ENCODE measurements at regions not wholly inside any gene's neighbourhood (a gene's known extent, or its start where the extent isn't known, plus 50 kb on each side); places are given as distances from the start of the nearest gene placed in this dataset.

- ChIA-PET CTCF (interaction anchor here (0.5 to 0.6 kb wide), 2 partner anchors 53 to 64 kb away, joined by 4 read pairs; no protein-coding TSS in a partner anchor), POLR2A (no interaction called here)
- no TSS peak for BruUV-seq (replicated peaks)
- H3K36me3 Mint-ChIP-seq (ENCODE audit: insufficient read depth, unreplicated experiment): no peaks in the 10 kb centered on the region
- H3K9me3 Mint-ChIP-seq (ENCODE audit: unreplicated experiment): peaks cover 9% of the 10 kb centered on the region
- Histone ChIP-seq H3K36me3 (ENCODE audit: control insufficient read depth, insufficient read depth, low read length) (no peaks in the 10 kb centered on the region), H3K4me1 (peaks cover 8% of the 10 kb centered on the region; the same call in 1 of the 2 replicates), H3K9me3 (peaks cover 5% of the 10 kb centered on the region; the same call in 1 of the 2 replicates), H3K27me3 (replicated peaks; ENCODE audit: control insufficient read depth, insufficient read depth, low read length) (no peaks in the 10 kb centered on the region), H3K4me3 (ENCODE audit: low read depth, low read length) (no peak overlapping the region)
- H3K4me1 Mint-ChIP-seq (ENCODE audit: low read depth, unreplicated experiment): peaks cover 21% of the 10 kb centered on the region
- no peak for DNase-seq
- no peak overlapping the region for H3K4me3 Mint-ChIP-seq (ENCODE audit: unreplicated experiment)
- intact Hi-C loops (cut with micrococcal nuclease; ENCODE audit: unreplicated experiment): no loop called here
- H3K27ac Mint-ChIP-seq (ENCODE audit: unreplicated experiment): no peak overlapping the region
- TF ChIP-seq CTCF (IDR thresholded peaks at IDR 0.05; ENCODE audit: insufficient read depth in 1 of 2, low read depth in 1 of 2, low read length in 1 of 2, severe bottlenecking in 1 of 2, unreplicated experiment in 1 of 2): no peak
- no peaks in the 10 kb centered on the region for H3K27me3 Mint-ChIP-seq (ENCODE audit: insufficient read depth, unreplicated experiment)
Measured at GRCh38 chr17:83186226-83186625, 106.8 kb downstream of the METRNL start.

- H3K4me3 Mint-ChIP-seq (ENCODE audit: unreplicated experiment): no peak overlapping the region
- intact Hi-C loops (cut with micrococcal nuclease; ENCODE audit: unreplicated experiment): no loop called here
- ChIA-PET POLR2A (no interaction called here), CTCF (no interaction called here)
- peaks cover 9% of the 10 kb centered on the region for H3K9me3 Mint-ChIP-seq (ENCODE audit: unreplicated experiment)
- peaks cover 21% of the 10 kb centered on the region for H3K4me1 Mint-ChIP-seq (ENCODE audit: low read depth, unreplicated experiment)
- no peaks in the 10 kb centered on the region for H3K27me3 Mint-ChIP-seq (ENCODE audit: insufficient read depth, unreplicated experiment)
- Histone ChIP-seq H3K27me3 (replicated peaks; ENCODE audit: control insufficient read depth, insufficient read depth, low read length) (no peaks in the 10 kb centered on the region), H3K4me3 (ENCODE audit: low read depth, low read length) (no peak overlapping the region), H3K4me1 (peaks cover 8% of the 10 kb centered on the region; the same call in 1 of the 2 replicates), H3K9me3 (peaks cover 5% of the 10 kb centered on the region; the same call in 1 of the 2 replicates), H3K36me3 (ENCODE audit: control insufficient read depth, insufficient read depth, low read length) (no peaks in the 10 kb centered on the region)
- no peaks in the 10 kb centered on the region for H3K36me3 Mint-ChIP-seq (ENCODE audit: insufficient read depth, unreplicated experiment)
- no TSS peak for BruUV-seq (replicated peaks)
- no peak for DNase-seq
- no peak overlapping the region for H3K27ac Mint-ChIP-seq (ENCODE audit: unreplicated experiment)
- TF ChIP-seq CTCF (IDR thresholded peaks at IDR 0.05; ENCODE audit: insufficient read depth in 1 of 2, low read depth in 1 of 2, low read length in 1 of 2, severe bottlenecking in 1 of 2, unreplicated experiment in 1 of 2): no peak
Measured at GRCh38 chr17:83186751-83187421, 107.5 kb downstream of the METRNL start.

GRCh38 chr17:83187782-83188311 lies 108.4 kb downstream of the METRNL start:
- TF ChIP-seq CTCF (IDR thresholded peaks at IDR 0.05; ENCODE audit: insufficient read depth in 1 of 2, low read depth in 1 of 2, low read length in 1 of 2, severe bottlenecking in 1 of 2, unreplicated experiment in 1 of 2): no peak
- DNase-seq: no peak
- no peaks in the 10 kb centered on the region for H3K36me3 ChIP-seq (ENCODE audit: control insufficient read depth, insufficient read depth, low read length)
- BruUV-seq (replicated peaks): no TSS peak
- CTCF ChIA-PET: no interaction called here
- H3K27ac Mint-ChIP-seq (ENCODE audit: unreplicated experiment): no peak overlapping the region
- H3K9me3 ChIP-seq: peaks cover 5% of the 10 kb centered on the region; the same call in 1 of the 2 replicates
- no peak overlapping the region for H3K4me3 Mint-ChIP-seq (ENCODE audit: unreplicated experiment)
- H3K4me1 Mint-ChIP-seq (ENCODE audit: low read depth, unreplicated experiment): peaks cover 21% of the 10 kb centered on the region
- H3K36me3 Mint-ChIP-seq (ENCODE audit: insufficient read depth, unreplicated experiment): no peaks in the 10 kb centered on the region
- POLR2A ChIA-PET: no interaction called here
- H3K4me1 ChIP-seq: peaks cover 8% of the 10 kb centered on the region; the same call in 1 of the 2 replicates
- intact Hi-C loops (cut with micrococcal nuclease; ENCODE audit: unreplicated experiment): no loop called here
- no peak overlapping the region for H3K4me3 ChIP-seq (ENCODE audit: low read depth, low read length)
- peaks cover 9% of the 10 kb centered on the region for H3K9me3 Mint-ChIP-seq (ENCODE audit: unreplicated experiment)
- H3K27me3 Mint-ChIP-seq (ENCODE audit: insufficient read depth, unreplicated experiment): no peaks in the 10 kb centered on the region
- no peaks in the 10 kb centered on the region for H3K27me3 ChIP-seq (replicated peaks; ENCODE audit: control insufficient read depth, insufficient read depth, low read length)

All from Caco-2 (cell line).